GM23248 (cell line): ENCODE measurements at regions not wholly inside any gene's neighbourhood (a gene's known extent, or its start where the extent isn't known, plus 50 kb on each side); places are given as distances from the start of the nearest gene placed in this dataset.

Source experiments
- DNase-seq: peaks from one replicate; pipeline ENCODE4 v3.0.0-alpha.2; 2015
- H2AFZ ChIP-seq: fragments of 200-600 bp; sonication (generic); 2 replicates; pipeline ENCODE4 v1.6.1; 2016; ENCODE audit warnings: antibody characterized with exemption
- H3F3A ChIP-seq: fragments of 200-600 bp; sonication (generic); 2 replicates; pipeline ENCODE4 v1.6.1; 2016; ENCODE audit warnings: mild to moderate bottlenecking, antibody characterized with exemption, mixed run types; ENCODE audit not compliant: insufficient read depth
- H3K27ac ChIP-seq: fragments of 200-600 bp; sonication (generic); 2 replicates; pipeline ENCODE4 v1.5.1; 2016; ENCODE audit warnings: mild to moderate bottlenecking
- H3K27me3 ChIP-seq: fragments of 200-600 bp; sonication (generic); replicated peaks from 2 replicates; pipeline ENCODE4 v1.6.1; 2016; ENCODE audit warnings: mild to moderate bottlenecking; ENCODE audit not compliant: insufficient read depth
- H3K36me3 ChIP-seq: fragments of 200-600 bp; sonication (generic); 2 replicates; pipeline ENCODE4 v1.6.1; 2016; ENCODE audit warnings: low read depth, mild to moderate bottlenecking
- H3K4me1 ChIP-seq: fragments of 200-600 bp; sonication (generic); 2 replicates; pipeline ENCODE4 v1.6.1; 2016; ENCODE audit warnings: mild to moderate bottlenecking; ENCODE audit not compliant: insufficient read depth
- H3K4me2 ChIP-seq: fragments of 200-600 bp; sonication (generic); one replicate; pipeline ENCODE4 v1.6.1; 2016; ENCODE audit warnings: mild to moderate bottlenecking; ENCODE audit not compliant: unreplicated experiment
- H3K4me3 ChIP-seq: fragments of 200-600 bp; sonication (generic); 2 replicates; pipeline ENCODE4 v1.5.1; 2016; ENCODE audit warnings: mild to moderate bottlenecking
- H3K79me2 ChIP-seq: fragments of 200-600 bp; sonication (generic); 2 replicates; pipeline ENCODE4 v1.6.1; 2016; ENCODE audit warnings: mild to moderate bottlenecking; ENCODE audit not compliant: insufficient read depth
- H3K9ac ChIP-seq: fragments of 200-600 bp; sonication (generic); 2 replicates; pipeline ENCODE4 v1.6.1; 2016; ENCODE audit warnings: mild to moderate bottlenecking
- H3K9me2 ChIP-seq: fragments of 200-600 bp; sonication (generic); 2 replicates; pipeline ENCODE4 v1.6.1; 2016; ENCODE audit warnings: mixed run types, mild to moderate bottlenecking, moderate library complexity; ENCODE audit not compliant: insufficient read depth
- H3K9me3 ChIP-seq: fragments of 200-600 bp; sonication (generic); one replicate; pipeline ENCODE4 v1.6.1; 2017; ENCODE audit warnings: low read depth
- H4K20me1 ChIP-seq: fragments of 200-600 bp; sonication (generic); 2 replicates; pipeline ENCODE4 v1.6.0; 2016; ENCODE audit not compliant: insufficient read depth
- EZH2 ChIP-seq: fragments of 200-600 bp; sonication (generic); IDR thresholded peaks from 2 replicates; pipeline ENCODE4 v1.6.1; 2018; ENCODE audit warnings: antibody characterized with exemption, mild to moderate bottlenecking; ENCODE audit not compliant: insufficient read depth, poor library complexity, severe bottlenecking
- EZH2phosphoT487 ChIP-seq: fragments of 200-600 bp; sonication (generic); IDR thresholded peaks from 2 replicates; pipeline ENCODE4 v1.6.1; 2018; ENCODE audit warnings: antibody characterized with exemption, moderate library complexity, mild to moderate bottlenecking, low read depth; ENCODE audit not compliant: insufficient read depth
- WGBS, 2 experiments: methylation state at CpG; one replicate each; pipeline ENCODE4 v1.1.6; 2015 to 2017; ENCODE audit warnings: low lambda C conversion rate in 2 of 2, low coverage in 1 of 2; ENCODE audit errors: missing lambda C conversion rate in 2 of 2; 5-methylcytosine and 5-hydroxymethylcytosine counted together
- in situ Hi-C: fragments of 300-500 bp; cut with MboI; formaldehyde crosslinking; loops from 2 replicates; pipeline ENCODE4 v1.15.0; 2020

DNA sequence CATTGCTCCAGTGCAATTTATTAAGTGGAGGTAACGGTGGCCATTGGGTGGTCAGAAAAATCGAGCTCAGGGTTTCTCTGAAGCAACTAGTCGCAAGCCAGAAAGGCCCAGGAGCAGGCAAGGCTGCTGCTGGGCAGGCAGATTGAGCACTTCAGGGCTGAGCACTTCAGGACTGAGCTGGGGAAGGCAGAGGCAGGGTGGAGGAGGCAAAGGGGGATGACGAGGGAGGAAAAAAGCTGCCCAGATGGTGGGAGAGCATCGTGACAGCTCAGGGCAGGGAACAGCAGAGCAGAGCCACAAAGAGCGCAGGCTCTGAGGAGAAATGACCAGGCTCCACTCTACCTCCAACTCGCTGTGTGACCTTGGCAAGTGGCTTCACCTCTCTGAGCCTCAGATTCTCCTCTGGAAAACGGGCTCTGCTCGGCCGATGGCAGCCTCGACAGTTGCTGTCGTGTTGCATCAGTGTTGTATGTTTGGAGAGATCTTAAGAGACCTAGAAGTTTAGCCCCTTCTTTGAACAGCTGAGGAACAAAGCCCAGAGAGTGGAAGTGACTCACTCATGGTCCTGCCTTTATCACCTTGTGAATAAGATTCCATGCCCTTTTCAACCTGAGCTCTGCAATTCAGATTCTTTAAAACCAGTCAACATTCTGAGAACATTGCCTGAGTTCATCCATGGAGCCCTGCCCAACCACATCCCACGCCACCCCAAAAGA is 141.4 kb downstream of the SYF2 start:
- TF ChIP-seq EZH2phosphoT487 (no peak), EZH2 (no peak)
- Histone ChIP-seq H3K4me3 (no peak overlapping the region), H3K9me3 (no peaks in the 10 kb centered on the region), H3K27ac (no peak overlapping the region), H3K36me3 (no peaks in the 10 kb centered on the region), H3K27me3 (peaks cover 37% of the 10 kb centered on the region), H3K79me2 (no peaks in the 10 kb centered on the region), H3K4me2 (no peak overlapping the region), H4K20me1 (no peaks in the 10 kb centered on the region), H3F3A (no peaks in the 10 kb centered on the region), H3K9ac (no peak overlapping the region), H3K4me1 (no peaks in the 10 kb centered on the region), H3K9me2 (no peaks in the 10 kb centered on the region), H2AFZ (no peak overlapping the region)
- WGBS, 2 experiments: 70% methylated on average over 13 of the region's 13 CpGs
- in situ Hi-C loops: no loop called here
- DNase-seq: no peak

DNA sequence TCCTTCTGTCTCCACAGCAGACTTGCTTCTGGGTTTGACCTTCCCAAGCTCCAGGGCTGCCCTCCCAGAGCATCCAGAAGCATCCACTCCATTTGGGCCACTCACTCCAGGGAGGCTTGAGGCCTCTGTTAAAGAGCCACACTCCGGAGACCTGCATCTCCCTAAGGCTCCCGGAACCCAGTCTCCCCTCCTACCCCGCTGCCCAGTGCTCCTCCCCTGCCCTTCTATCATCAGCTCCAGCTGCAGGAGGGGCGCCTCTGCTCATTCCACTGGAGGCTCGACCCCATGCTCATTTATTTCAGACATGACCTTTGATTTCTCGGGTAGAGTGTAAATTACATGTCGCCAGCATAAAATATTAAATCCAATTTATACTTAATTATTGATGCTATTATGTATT is 142.5 kb downstream of the SYF2 start:
- TF ChIP-seq EZH2: no peak
- no peak for TF ChIP-seq EZH2phosphoT487
- Histone ChIP-seq H2AFZ (no peak overlapping the region), H3K9me3 (no peaks in the 10 kb centered on the region), H3K79me2 (no peaks in the 10 kb centered on the region), H3K36me3 (no peaks in the 10 kb centered on the region), H3K27ac (no peak overlapping the region), H3K4me2 (no peak overlapping the region), H3K4me3 (no peak overlapping the region), H3K9me2 (no peaks in the 10 kb centered on the region), H3F3A (no peaks in the 10 kb centered on the region), H3K27me3 (peaks cover 34% of the 10 kb centered on the region), H3K9ac (no peak overlapping the region), H4K20me1 (no peaks in the 10 kb centered on the region), H3K4me1 (no peaks in the 10 kb centered on the region)
- in situ Hi-C loops: no loop called here
- 71 to 80% methylated on average over 5 to 7 of the region's 7 CpGs for WGBS, 2 experiments
- DNase-seq: no peak

- DNase-seq: no peak
- H3K4me2 ChIP-seq: no peak overlapping the region
- no peaks in the 10 kb centered on the region for H3K36me3 ChIP-seq
- TF ChIP-seq EZH2 (no peak), EZH2phosphoT487 (no peak)
- H3K4me3 ChIP-seq: no peak overlapping the region
- no peaks in the 10 kb centered on the region for H3K4me1 ChIP-seq
- in situ Hi-C loops: no loop called here
- no peak overlapping the region for H2AFZ ChIP-seq
- no peak overlapping the region for H3K27ac ChIP-seq
- H3K9me3 ChIP-seq: no peaks in the 10 kb centered on the region
- H3K27me3 ChIP-seq: peaks cover 26% of the 10 kb centered on the region
- H4K20me1 ChIP-seq: no peaks in the 10 kb centered on the region
- no peaks in the 10 kb centered on the region for H3K9me2 ChIP-seq
- H3F3A ChIP-seq: no peaks in the 10 kb centered on the region
- H3K9ac ChIP-seq: no peak overlapping the region
- 63 to 65% methylated on average over 7 of the region's 7 CpGs for WGBS, 2 experiments
- H3K79me2 ChIP-seq: no peaks in the 10 kb centered on the region
Measured at GRCh38 chr1:25088946-25089345, 143.4 kb downstream of the SYF2 start.

GRCh38 chr1:25088180-25088701 is 144.1 kb downstream of the SYF2 start:
- Histone ChIP-seq H3K4me1 (no peaks in the 10 kb centered on the region), H3K9ac (no peak overlapping the region), H3K9me3 (no peaks in the 10 kb centered on the region), H3K9me2 (no peaks in the 10 kb centered on the region), H3F3A (no peaks in the 10 kb centered on the region), H3K4me2 (no peak overlapping the region), H3K27me3 (peaks cover 19% of the 10 kb centered on the region), H4K20me1 (no peaks in the 10 kb centered on the region), H3K36me3 (no peaks in the 10 kb centered on the region), H3K4me3 (no peak overlapping the region), H2AFZ (no peak overlapping the region), H3K79me2 (no peaks in the 10 kb centered on the region), H3K27ac (no peak overlapping the region)
- TF ChIP-seq EZH2phosphoT487 (no peak), EZH2 (no peak)
- DNase-seq: no peak
- in situ Hi-C loops: no loop called here
- WGBS, 2 experiments: 76% methylated on average over 6 of the region's 6 CpGs
